GM12878 (cell line): ENCODE measurements at regions not wholly inside any gene's neighbourhood (a gene's known extent, or its start where the extent isn't known, plus 50 kb on each side); places are given as distances from the start of the nearest gene placed in this dataset.

ENCODE experiments used
- ATF3 ChIP-seq: IDR thresholded peaks from 2 replicates; pipeline ENCODE4 v1.6.1; 2011; ENCODE audit warnings: low read depth, mild to moderate bottlenecking, low read length, moderate library complexity, borderline replicate concordance; ENCODE audit errors: extremely low read depth
- BCLAF1 ChIP-seq: fragments of 450-650 bp; IDR thresholded peaks from 2 replicates; pipeline ENCODE4 v1.6.1; 2017; ENCODE audit warnings: antibody characterized with exemption, mild to moderate bottlenecking, moderate library complexity
- BMI1 ChIP-seq: fragments of 450-650 bp; IDR thresholded peaks from 2 replicates; pipeline ENCODE4 v1.6.1; 2016; ENCODE audit warnings: mild to moderate bottlenecking, moderate library complexity, borderline replicate concordance
- CBX3 ChIP-seq: fragments of 200-600 bp; sonication (generic); IDR thresholded peaks from 2 replicates; pipeline ENCODE4 v1.6.1; 2016; ENCODE audit warnings: low read depth, borderline replicate concordance
- EZH2 ChIP-seq: IDR thresholded peaks from 2 replicates; pipeline ENCODE4 v1.6.1; 2012; ENCODE audit warnings: low read depth, mild to moderate bottlenecking, control low read depth, inconsistent platforms, low read length, borderline replicate concordance; ENCODE audit not compliant: control insufficient read depth
- GABPA ChIP-seq: IDR thresholded peaks from 2 replicates; pipeline ENCODE4 v1.6.1; 2014; ENCODE audit warnings: antibody characterized with exemption, low read depth, mild to moderate bottlenecking, inconsistent platforms
- KDM1A ChIP-seq: fragments of 200-600 bp; sonication (generic); IDR thresholded peaks from 2 replicates; pipeline ENCODE4 v1.6.1; 2016; ENCODE audit warnings: borderline replicate concordance
- RUNX3 ChIP-seq: IDR thresholded peaks from 2 replicates; pipeline ENCODE4 v1.6.1; 2012; ENCODE audit warnings: low read length, inconsistent platforms

- no peak for TF ChIP-seq BCLAF1
- no peak for TF ChIP-seq EZH2
- TF ChIP-seq GABPA = peak; percentile 29; the same call in 1 of the 2 replicates
- no peak for TF ChIP-seq KDM1A
- peak; percentile 23; the same call in 1 of the 2 replicates for TF ChIP-seq RUNX3
- no peak for TF ChIP-seq ATF3
- TF ChIP-seq BMI1 = no peak
- no peak for TF ChIP-seq CBX3
These were observed 234.7 kb downstream of the OR13H1 start (continued) for GRCh38 chrX:131778269-131779218.
